ENCODE measurements at regions not wholly inside any gene's neighbourhood (a gene's known extent, or its start where the extent isn't known, plus 50 kb on each side); places are given as distances from the start of the nearest gene placed in this dataset.
"Not testable (repeated sequence)": the region's sequence is repeated elsewhere in the genome, so short reads cannot be mapped to it uniquely, and the experiment has no call there.

GRCh38 chr4:34318773-34319172, 1925.5 kb downstream of the ARAP2 start:
- Mint-ChIP-seq H3K36me3 (no peaks in the 10 kb centered on the region), H3K27ac (no peak overlapping the region), H3K4me1 (ENCODE audit: unreplicated experiment) (no peaks in the 10 kb centered on the region), H3K9me3 (peaks cover 5% of the 10 kb centered on the region), H3K4me3 (no peak overlapping the region), H3K27me3 (no peaks in the 10 kb centered on the region)
- DNase-seq (ENCODE audit: extremely low spot score, unreplicated experiment), result no peak
- TF ChIP-seq CTCF (conservative IDR thresholded peaks at IDR 0.05), result no peak

GRCh38 chr4:34323549-34324320, 1920.6 kb downstream of the ARAP2 start:
- no peaks in the 10 kb centered on the region for H3K4me1 Mint-ChIP-seq (ENCODE audit: unreplicated experiment)
- TF ChIP-seq CTCF (conservative IDR thresholded peaks at IDR 0.05), result no peak
- H3K4me3 Mint-ChIP-seq, result no peak overlapping the region
- no peak for DNase-seq (ENCODE audit: extremely low spot score, unreplicated experiment)
- no peak overlapping the region for H3K27ac Mint-ChIP-seq
- peaks cover 4% of the 10 kb centered on the region for H3K9me3 Mint-ChIP-seq
- H3K36me3 Mint-ChIP-seq, result no peaks in the 10 kb centered on the region
- H3K27me3 Mint-ChIP-seq, result no peaks in the 10 kb centered on the region

GRCh38 chr4:34328939-34329338, 1915.4 kb downstream of the ARAP2 start:
- no peak for TF ChIP-seq CTCF (conservative IDR thresholded peaks at IDR 0.05)
- H3K4me3 Mint-ChIP-seq, result no peak overlapping the region
- H3K27me3 Mint-ChIP-seq, result no peaks in the 10 kb centered on the region

GRCh38 chr4:34335156-34335555, 1909.2 kb downstream of the ARAP2 start:
- not testable (repeated sequence) for H3K27ac Mint-ChIP-seq; H3K4me3 Mint-ChIP-seq; DNase-seq (ENCODE audit: extremely low spot score, unreplicated experiment); H3K36me3 Mint-ChIP-seq; H3K4me1 Mint-ChIP-seq (ENCODE audit: unreplicated experiment); H3K27me3 Mint-ChIP-seq; H3K9me3 Mint-ChIP-seq

More at GRCh38 chr4:34328939-34329338, 1915.4 kb downstream of the ARAP2 start:
- peaks cover 4% of the 10 kb centered on the region for H3K9me3 Mint-ChIP-seq
- DNase-seq (ENCODE audit: extremely low spot score, unreplicated experiment), result no peak
- no peaks in the 10 kb centered on the region for H3K36me3 Mint-ChIP-seq
- no peak overlapping the region for H3K27ac Mint-ChIP-seq
- H3K4me1 Mint-ChIP-seq (ENCODE audit: unreplicated experiment), result no peaks in the 10 kb centered on the region

GRCh38 chr4:34335556-34335955, 1908.8 kb downstream of the ARAP2 start:
- H3K27ac Mint-ChIP-seq; H3K9me3 Mint-ChIP-seq; DNase-seq (ENCODE audit: extremely low spot score, unreplicated experiment); H3K27me3 Mint-ChIP-seq; H3K4me3 Mint-ChIP-seq; H3K4me1 Mint-ChIP-seq (ENCODE audit: unreplicated experiment); H3K36me3 Mint-ChIP-seq: not testable (repeated sequence)

- DNase-seq (ENCODE audit: extremely low spot score, unreplicated experiment), result no peak
Observed at GRCh38 chr4:34362654-34363053, 1881.7 kb downstream of the ARAP2 start.

More at GRCh38 chr4:34362654-34363053, 1881.7 kb downstream of the ARAP2 start:
- Mint-ChIP-seq H3K27me3 (no peaks in the 10 kb centered on the region), H3K4me3 (no peak overlapping the region), H3K36me3 (no peaks in the 10 kb centered on the region), H3K27ac (no peak overlapping the region), H3K9me3 (no peaks in the 10 kb centered on the region), H3K4me1 (ENCODE audit: unreplicated experiment) (no peaks in the 10 kb centered on the region)
- TF ChIP-seq CTCF (conservative IDR thresholded peaks at IDR 0.05), result no peak

All from type B pancreatic cell (in vitro differentiated cells).